HEK293 (cell line): ENCODE measurements at regions not wholly inside any gene's neighbourhood (a gene's known extent, or its start where the extent isn't known, plus 50 kb on each side); places are given as distances from the start of the nearest gene placed in this dataset.

ENCODE experiments used
- CTCF ChIA-PET: fragments of 350-600 bp; formaldehyde crosslinking; extraction: SDS; loops from one replicate; lab custom pipeline; 2021; ENCODE audit warnings: antibody characterized with exemption; lab: Yijun Ruan, JAX
- POLR2A ChIA-PET: fragments of 300-600 bp; formaldehyde crosslinking; extraction: SDS; loops from one replicate; lab custom pipeline; 2020; ENCODE audit warnings: antibody characterized with exemption, inconsistent platforms; lab: Yijun Ruan, JAX
- H3K27ac ChIP-seq: fragments of 200-500 bp; sonication (Bioruptor generic); 2 replicates; pipeline ENCODE4 v1.5.1; 2014; ENCODE audit warnings: low read depth, low read length, control low read depth, inconsistent platforms; ENCODE audit errors: extremely low read depth
- H3K36me3 ChIP-seq, 2 experiments: fragments of 200-500 bp in 1 of 2; sonication (Bioruptor generic) in 1 of 2; 1 replicate in 1 of 2; 2 replicates in 1 of 2; pipeline ENCODE4 v1.5.1; 2014 to 2017; ENCODE audit warnings: inconsistent platforms in 2 of 2, low read length in 2 of 2; ENCODE audit not compliant: control insufficient read depth in 2 of 2, insufficient read depth in 1 of 2
- H3K4me1 ChIP-seq: fragments of 200-500 bp; sonication (Bioruptor generic); 2 replicates; pipeline ENCODE4 v1.5.1; 2014; ENCODE audit warnings: mild to moderate bottlenecking, low read length, inconsistent platforms; ENCODE audit not compliant: control insufficient read depth, insufficient read depth
- H3K4me3 ChIP-seq: 2 replicates; pipeline ENCODE4 v1.5.1; 2011; ENCODE audit warnings: low read depth, mild to moderate bottlenecking, control low read depth, low read length, moderate library complexity
- H3K9me3 ChIP-seq: fragments of 200-500 bp; sonication (Bioruptor generic); 2 replicates; pipeline ENCODE4 v1.5.1; 2014; ENCODE audit warnings: low read depth, low read length, inconsistent platforms; ENCODE audit not compliant: control insufficient read depth, insufficient read depth
- MEIS1 ChIP-seq: sonication (generic); formaldehyde crosslinking; IDR thresholded peaks from 2 replicates; pipeline ENCODE4 v1.8.1; 2022; ENCODE audit warnings: missing genetic modification reagents, mild to moderate bottlenecking, borderline replicate concordance
- MYNN ChIP-seq: fragments of 450-650 bp; formaldehyde crosslinking; IDR thresholded peaks from 2 replicates; pipeline ENCODE4 v1.5.1; 2016; ENCODE audit warnings: missing biosample characterization, missing genetic modification characterization, borderline replicate concordance
- WT1 ChIP-seq: fragments of 450-650 bp; formaldehyde crosslinking; IDR thresholded peaks from 2 replicates; pipeline ENCODE4 v1.5.1; 2016; ENCODE audit warnings: missing biosample characterization, missing genetic modification characterization
- ZBTB20 ChIP-seq: fragments of 450-650 bp; formaldehyde crosslinking; IDR thresholded peaks from 2 replicates; pipeline ENCODE4 v1.5.1; 2016; ENCODE audit warnings: missing biosample characterization, missing genetic modification characterization
- ZBTB21 ChIP-seq: fragments of 450-650 bp; formaldehyde crosslinking; IDR thresholded peaks from 2 replicates; pipeline ENCODE4 v1.5.1; 2017; ENCODE audit warnings: missing biosample characterization, missing genetic modification characterization
- ZNF121 ChIP-seq: fragments of 450-650 bp; formaldehyde crosslinking; IDR thresholded peaks from 2 replicates; pipeline ENCODE4 v1.5.1; 2016; ENCODE audit warnings: missing biosample characterization, missing genetic modification characterization
- ZNF266 ChIP-seq: fragments of 450-650 bp; formaldehyde crosslinking; IDR thresholded peaks from 2 replicates; pipeline ENCODE4 v1.5.1; 2016; ENCODE audit warnings: missing biosample characterization, missing genetic modification characterization, low read depth
- ZNF302 ChIP-seq: fragments of 450-650 bp; formaldehyde crosslinking; IDR thresholded peaks from 2 replicates; pipeline ENCODE4 v1.5.1; 2016; ENCODE audit warnings: missing biosample characterization, missing genetic modification characterization, low read depth
- ZNF37A ChIP-seq: fragments of 450-650 bp; IDR thresholded peaks from 2 replicates; pipeline ENCODE4 v1.5.1; 2018; ENCODE audit warnings: missing biosample characterization, missing genetic modification characterization
- ZNF398 ChIP-seq: fragments of 450-650 bp; formaldehyde crosslinking; IDR thresholded peaks from 2 replicates; pipeline ENCODE4 v1.5.1; 2017; ENCODE audit warnings: missing biosample characterization, missing genetic modification characterization
- ZNF449 ChIP-seq: fragments of 450-650 bp; formaldehyde crosslinking; IDR thresholded peaks from 2 replicates; pipeline ENCODE4 v1.5.1; 2017; ENCODE audit warnings: missing biosample characterization, mild to moderate bottlenecking, missing genetic modification characterization, moderate library complexity
- ZNF48 ChIP-seq: fragments of 450-650 bp; formaldehyde crosslinking; IDR thresholded peaks from 2 replicates; pipeline ENCODE4 v1.5.1; 2016; ENCODE audit warnings: missing biosample characterization, missing genetic modification characterization
- ZNF626 ChIP-seq: fragments of 450-650 bp; sonication (Bioruptor Pico); formaldehyde crosslinking; IDR thresholded peaks from 2 replicates; pipeline ENCODE4 v1.5.1; 2018; ENCODE audit warnings: missing biosample characterization, missing genetic modification characterization, inconsistent platforms
- ZNF701 ChIP-seq: fragments of 450-650 bp; formaldehyde crosslinking; IDR thresholded peaks from 2 replicates; pipeline ENCODE4 v1.5.1; 2016; ENCODE audit warnings: missing biosample characterization, missing genetic modification characterization
- ZNF747 ChIP-seq: fragments of 450-650 bp; formaldehyde crosslinking; IDR thresholded peaks from 2 replicates; pipeline ENCODE4 v1.5.1; 2016; ENCODE audit warnings: missing biosample characterization, missing genetic modification characterization
- ZSCAN16 ChIP-seq: fragments of 450-650 bp; formaldehyde crosslinking; IDR thresholded peaks from 2 replicates; pipeline ENCODE4 v1.5.1; 2016; ENCODE audit warnings: missing biosample characterization, missing genetic modification characterization
- ZSCAN23 ChIP-seq: fragments of 450-650 bp; formaldehyde crosslinking; IDR thresholded peaks from 2 replicates; pipeline ENCODE4 v1.5.1; 2016; ENCODE audit warnings: missing biosample characterization, missing genetic modification characterization
- TF ChIP-seq, protein P1 (sequence below): fragments of 450-650 bp; formaldehyde crosslinking; IDR thresholded peaks from 2 replicates; pipeline ENCODE4; 2016; ENCODE audit warnings: missing biosample characterization, missing genetic modification characterization
- TF ChIP-seq, protein P2 (sequence below): fragments of 450-650 bp; formaldehyde crosslinking; IDR thresholded peaks from 2 replicates; pipeline ENCODE4 v1.5.1; 2016; ENCODE audit warnings: missing biosample characterization, missing genetic modification characterization

DNA sequence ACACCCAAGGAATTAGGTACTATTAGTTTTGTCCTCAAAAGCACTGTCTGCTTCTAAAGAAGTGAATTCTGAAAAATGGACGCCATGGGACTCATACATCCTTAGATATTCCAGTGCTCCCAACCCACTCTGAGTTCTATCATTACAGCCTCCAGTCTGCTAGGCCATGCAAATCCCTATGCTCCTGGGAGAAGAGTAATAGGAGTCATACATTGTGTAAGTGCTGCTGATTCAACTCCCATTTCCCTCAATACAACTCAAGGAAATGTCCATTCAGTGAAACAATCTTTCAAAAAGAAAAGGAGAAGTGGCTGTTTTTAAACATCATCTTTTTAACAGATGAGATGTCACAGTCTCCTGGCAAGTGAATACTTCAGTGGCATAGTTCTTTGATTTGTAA lies 590.2 kb upstream of the LRRC4C start:
- no peak overlapping the region for H3K27ac ChIP-seq
- ChIA-PET CTCF (no interaction called here), POLR2A (no interaction called here)
- H3K4me3 ChIP-seq = no peak overlapping the region
- H3K36me3 ChIP-seq = no peaks in the 10 kb centered on the region
- TF ChIP-seq ZNF747 (tag by site-specific recombination) (no peak), ZNF701 (tag by site-specific recombination) (no peak), MYNN (tag by site-specific recombination) (no peak), MEIS1 (CRISPR knock-in tag) (no peak), ZNF398 (no peak)
- H3K9me3 ChIP-seq = no peaks in the 10 kb centered on the region
- no peaks in the 10 kb centered on the region for H3K4me1 ChIP-seq

DNA sequence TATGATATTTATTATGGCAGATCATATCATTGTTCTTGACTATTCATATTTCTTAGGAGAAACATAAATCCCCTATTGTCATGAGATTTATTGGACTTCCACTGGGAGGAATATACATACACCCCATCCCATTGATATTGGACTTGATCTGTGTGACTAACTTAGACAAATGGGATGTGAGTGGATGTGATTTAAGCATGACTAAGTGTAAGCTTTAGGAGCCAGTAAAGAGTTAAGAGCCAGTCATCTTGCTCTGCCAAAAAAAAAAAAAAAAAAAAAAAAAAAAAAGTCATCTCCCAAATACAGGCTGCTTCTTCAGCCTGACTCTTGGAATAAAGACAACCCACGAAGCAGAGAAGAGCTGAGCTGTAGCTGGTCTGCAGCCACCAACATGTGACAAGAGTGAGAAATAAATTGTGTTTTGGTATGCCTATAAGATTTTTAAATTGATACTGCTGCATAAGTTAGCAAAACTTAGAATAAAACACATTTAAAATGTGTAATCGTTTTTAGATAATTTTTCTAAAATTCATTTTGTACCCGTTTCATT lies 595.0 kb upstream of the LRRC4C start:
- ChIA-PET CTCF (no interaction called here), POLR2A (no interaction called here)
- Histone ChIP-seq H3K27ac (no peak overlapping the region), H3K4me3 (no peak overlapping the region), H3K4me1 (no peaks in the 10 kb centered on the region), H3K9me3 (no peaks in the 10 kb centered on the region), H3K36me3 (no peaks in the 10 kb centered on the region)
- TF ChIP-seq, protein P1, sequence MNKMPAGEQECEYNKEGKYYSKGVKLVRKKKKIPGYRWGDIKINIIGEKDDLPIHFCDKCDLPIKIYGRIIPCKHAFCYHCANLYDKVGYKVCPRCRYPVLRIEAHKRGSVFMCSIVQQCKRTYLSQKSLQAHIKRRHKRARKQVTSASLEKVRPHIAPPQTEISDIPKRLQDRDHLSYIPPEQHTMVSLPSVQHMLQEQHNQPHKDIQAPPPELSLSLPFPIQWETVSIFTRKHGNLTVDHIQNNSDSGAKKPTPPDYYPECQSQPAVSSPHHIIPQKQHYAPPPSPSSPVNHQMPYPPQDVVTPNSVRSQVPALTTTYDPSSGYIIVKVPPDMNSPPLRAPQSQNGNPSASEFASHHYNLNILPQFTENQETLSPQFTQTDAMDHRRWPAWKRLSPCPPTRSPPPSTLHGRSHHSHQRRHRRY = no peak
- TF ChIP-seq ZSCAN16 (no peak), ZNF48 (tag by site-specific recombination) (no peak), ZBTB21 (no peak), ZNF302 (tag by site-specific recombination) (no peak), ZNF747 (tag by site-specific recombination) (no peak), ZNF266 (no peak), WT1 (tag by site-specific recombination) (no peak), ZNF37A (tag by site-specific recombination) (no peak), ZNF121 (tag by site-specific recombination) (no peak), ZBTB20 (tag by site-specific recombination) (no peak), ZNF626 (tag by site-specific recombination) (no peak), ZNF449 (no peak), ZSCAN23 (tag by site-specific recombination) (no peak)
- TF ChIP-seq, protein P2, sequence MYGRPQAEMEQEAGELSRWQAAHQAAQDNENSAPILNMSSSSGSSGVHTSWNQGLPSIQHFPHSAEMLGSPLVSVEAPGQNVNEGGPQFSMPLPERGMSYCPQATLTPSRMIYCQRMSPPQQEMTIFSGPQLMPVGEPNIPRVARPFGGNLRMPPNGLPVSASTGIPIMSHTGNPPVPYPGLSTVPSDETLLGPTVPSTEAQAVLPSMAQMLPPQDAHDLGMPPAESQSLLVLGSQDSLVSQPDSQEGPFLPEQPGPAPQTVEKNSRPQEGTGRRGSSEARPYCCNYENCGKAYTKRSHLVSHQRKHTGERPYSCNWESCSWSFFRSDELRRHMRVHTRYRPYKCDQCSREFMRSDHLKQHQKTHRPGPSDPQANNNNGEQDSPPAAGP (tag by site-specific recombination) = no peak
